Esophagus squamous epithelium (tissue), 4 donors: ENCODE measurements at regions not wholly inside any gene's neighbourhood (a gene's known extent, or its start where the extent isn't known, plus 50 kb on each side); places are given as distances from the start of the nearest gene placed in this dataset.

Source experiments
- CTCF ChIP-seq, 6 experiments: fragments of 450-650 bp in 4 of 6; fragments of 200-600 bp in 2 of 6; sonication (generic) in 2 of 6; IDR thresholded peaks; one replicate each; pipeline ENCODE4 v1.5.1; 2016 to 2019; ENCODE audit warnings: antibody characterized with exemption in 6 of 6, mild to moderate bottlenecking in 4 of 6, moderate library complexity in 4 of 6
- POLR2A ChIP-seq, 4 donors: fragments of 450-650 bp; IDR thresholded peaks; one replicate each; pipeline ENCODE4 v1.6.1; 2017; ENCODE audit warnings: antibody characterized with exemption in 4 of 4, mild to moderate bottlenecking in 4 of 4, moderate library complexity in 3 of 4

GRCh38 chr6:40798069-40798770, 211.1 kb upstream of the LRFN2 start:
- TF ChIP-seq CTCF (IDR thresholded peaks at IDR 0.05) (no peak), POLR2A (IDR thresholded peaks at IDR 0.05) (no peak)
